PC-9 (cell line): ENCODE measurements at regions not wholly inside any gene's neighbourhood (a gene's known extent, or its start where the extent isn't known, plus 50 kb on each side); places are given as distances from the start of the nearest gene placed in this dataset.

Source experiments
- BruUV-seq: library from RNA; stranded (reverse); fragments of 400-500 nt; replicated peaks from 2 replicates; lab custom pipeline; 2021; lab: Mats Ljungman, UMichigan
- CTCF ChIA-PET: fragments of 300-600 bp; sonication (Branson Sonifier 250); formaldehyde crosslinking; loops from one replicate; lab custom pipeline; 2022; ENCODE audit warnings: antibody characterized with exemption; lab: Charles Lee
- POLR2A ChIA-PET: fragments of 300-600 bp; sonication (Branson Sonifier 250); formaldehyde crosslinking; loops from one replicate; lab custom pipeline; 2022; ENCODE audit warnings: antibody characterized with exemption; ENCODE audit not compliant: unreplicated experiment; lab: Charles Lee
- DNase-seq, 2 experiments: peaks; one replicate each; pipeline versions ENCODE4 v3.0.0 to v3.0.0-alpha.2; 2015 to 2022; ENCODE audit warnings: mixed read lengths in 1 of 2
- H2AFZ ChIP-seq: fragments of 200-600 bp; sonication (generic); 2 replicates; pipeline ENCODE4 v1.8.1; 2017; ENCODE audit warnings: antibody characterized with exemption
- H3F3A ChIP-seq: fragments of 200-600 bp; sonication (generic); 2 replicates; pipeline ENCODE4 v1.8.1; 2017; ENCODE audit warnings: antibody characterized with exemption, mild to moderate bottlenecking, low read depth; ENCODE audit not compliant: insufficient read depth
- H3K27ac ChIP-seq: fragments of 200-600 bp; sonication (generic); 2 replicates; pipeline ENCODE4 v1.6.1; 2016; ENCODE audit warnings: mixed run types
- H3K27me3 ChIP-seq: fragments of 200-600 bp; sonication (generic); 2 replicates; pipeline ENCODE4 v1.6.1; 2016; ENCODE audit warnings: low read depth, mixed run types; ENCODE audit not compliant: insufficient read depth
- H3K36me3 ChIP-seq: fragments of 200-600 bp; sonication (generic); 2 replicates; pipeline ENCODE4 v1.6.1; 2016; ENCODE audit warnings: low read depth, mixed run types
- H3K4me1 ChIP-seq: fragments of 200-600 bp; sonication (generic); replicated peaks from 2 replicates; pipeline ENCODE4 v1.6.1; 2016; ENCODE audit warnings: mixed run types; ENCODE audit not compliant: insufficient read depth
- H3K4me2 ChIP-seq: fragments of 200-600 bp; sonication (generic); 2 replicates; pipeline ENCODE4 v1.6.1; 2017; ENCODE audit warnings: mixed run types
- H3K4me3 ChIP-seq: fragments of 200-600 bp; sonication (generic); 2 replicates; pipeline ENCODE4 v1.6.1; 2016; ENCODE audit warnings: mixed run types
- H3K79me2 ChIP-seq: fragments of 200-600 bp; sonication (generic); 2 replicates; pipeline ENCODE4 v1.6.1; 2017; ENCODE audit warnings: low read depth, mixed run types
- H3K9me2 ChIP-seq: fragments of 200-600 bp; sonication (generic); 2 replicates; pipeline ENCODE4 v1.8.1; 2017; ENCODE audit warnings: mild to moderate bottlenecking; ENCODE audit not compliant: insufficient read depth
- H3K9me3 ChIP-seq: fragments of 200-600 bp; sonication (generic); 2 replicates; pipeline ENCODE4 v1.8.1; 2016; ENCODE audit warnings: low read depth; ENCODE audit not compliant: insufficient read depth
- H4K20me1 ChIP-seq: fragments of 200-600 bp; sonication (generic); 2 replicates; pipeline ENCODE4 v1.8.1; 2017; ENCODE audit not compliant: insufficient read depth
- EZH2 ChIP-seq: fragments of 200-600 bp; sonication (generic); IDR thresholded peaks from 2 replicates; pipeline ENCODE4 v1.8.0; 2017; ENCODE audit warnings: antibody characterized with exemption, low read depth
- intact Hi-C: fragments of 100-400 bp; cut with micrococcal nuclease; formaldehyde crosslinking; loops from one replicate; pipeline ENCODE4 v1.10.0; 2022; ENCODE audit not compliant: unreplicated experiment
- TF ChIP-seq, protein P1 (sequence below): fragments of 200-600 bp; sonication (generic); conservative IDR thresholded peaks from 2 replicates; pipeline ENCODE4 v1.6.1; 2017; ENCODE audit warnings: mixed run types, antibody characterized with exemption, mild to moderate bottlenecking, moderate library complexity

- BruUV-seq, result no TSS peak
- intact Hi-C loops, result loop anchor here (5.0 kb wide), 1 partner anchor 58 kb away; no protein-coding TSS in a partner anchor
These were observed 98.9 kb upstream of the CYP1B1 start for GRCh38 chr2:38174646-38175423.

GRCh38 chr2:38174131-38174530, 98.2 kb upstream of the CYP1B1 start:
- Histone ChIP-seq H3K4me1 (peaks cover 50% of the 10 kb centered on the region), H3K4me2 (peak overlapping the region; percentile 23; the same call in 1 of the 2 replicates), H3K36me3 (0 out of 2 replicates have a peak, but pooled peaks cover 6% of the 10 kb centered on the region), H3F3A (peaks cover 39% of the 10 kb centered on the region), H4K20me1 (no peaks in the 10 kb centered on the region), H3K27me3 (no peaks in the 10 kb centered on the region), H3K9me3 (peaks cover 14% of the 10 kb centered on the region; the same call in 1 of the 2 replicates), H2AFZ (no peak overlapping the region), H3K79me2 (no peaks in the 10 kb centered on the region), H3K4me3 (no peak overlapping the region), H3K27ac (peak overlapping the region; percentile 76), H3K9me2 (no peaks in the 10 kb centered on the region)
- ChIA-PET CTCF (no interaction called here), POLR2A (interaction anchor here (0.7 kb wide), 1 partner anchor 63 kb away, joined by 3 read pairs; no protein-coding TSS in a partner anchor)
- BruUV-seq, result no TSS peak
- intact Hi-C loops, result no loop called here
- no peak for DNase-seq
- TF ChIP-seq EZH2, result no peak
- TF ChIP-seq, protein P1, sequence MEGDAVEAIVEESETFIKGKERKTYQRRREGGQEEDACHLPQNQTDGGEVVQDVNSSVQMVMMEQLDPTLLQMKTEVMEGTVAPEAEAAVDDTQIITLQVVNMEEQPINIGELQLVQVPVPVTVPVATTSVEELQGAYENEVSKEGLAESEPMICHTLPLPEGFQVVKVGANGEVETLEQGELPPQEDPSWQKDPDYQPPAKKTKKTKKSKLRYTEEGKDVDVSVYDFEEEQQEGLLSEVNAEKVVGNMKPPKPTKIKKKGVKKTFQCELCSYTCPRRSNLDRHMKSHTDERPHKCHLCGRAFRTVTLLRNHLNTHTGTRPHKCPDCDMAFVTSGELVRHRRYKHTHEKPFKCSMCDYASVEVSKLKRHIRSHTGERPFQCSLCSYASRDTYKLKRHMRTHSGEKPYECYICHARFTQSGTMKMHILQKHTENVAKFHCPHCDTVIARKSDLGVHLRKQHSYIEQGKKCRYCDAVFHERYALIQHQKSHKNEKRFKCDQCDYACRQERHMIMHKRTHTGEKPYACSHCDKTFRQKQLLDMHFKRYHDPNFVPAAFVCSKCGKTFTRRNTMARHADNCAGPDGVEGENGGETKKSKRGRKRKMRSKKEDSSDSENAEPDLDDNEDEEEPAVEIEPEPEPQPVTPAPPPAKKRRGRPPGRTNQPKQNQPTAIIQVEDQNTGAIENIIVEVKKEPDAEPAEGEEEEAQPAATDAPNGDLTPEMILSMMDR, result no peak

More at GRCh38 chr2:38174646-38175423, 98.9 kb upstream of the CYP1B1 start:
- Histone ChIP-seq H3K4me3 (no peak overlapping the region), H3K4me1 (peaks cover 47% of the 10 kb centered on the region), H3K4me2 (peak overlapping the region; percentile 30), H3K36me3 (0 out of 2 replicates have a peak, but pooled peaks cover 6% of the 10 kb centered on the region), H3K79me2 (no peaks in the 10 kb centered on the region), H3K9me2 (no peaks in the 10 kb centered on the region), H4K20me1 (no peaks in the 10 kb centered on the region), H2AFZ (no peak overlapping the region), H3F3A (peaks cover 40% of the 10 kb centered on the region), H3K27ac (peak overlapping the region; percentile 76), H3K9me3 (peaks cover 11% of the 10 kb centered on the region; the same call in 1 of the 2 replicates), H3K27me3 (no peaks in the 10 kb centered on the region)
- no peak for TF ChIP-seq EZH2
- TF ChIP-seq, protein P1, result no peak
- POLR2A ChIA-PET, result interaction anchor here (0.7 kb wide), 1 partner anchor 62 kb away, joined by 3 read pairs; no protein-coding TSS in a partner anchor
- peak in 1 of 2 experiments; percentile 96 for DNase-seq
- CTCF ChIA-PET, result no interaction called here

- DNase-seq, result no peak
- ChIA-PET CTCF (no interaction called here), POLR2A (interaction anchor here (0.7 kb wide), 1 partner anchor 63 kb away, joined by 3 read pairs; no protein-coding TSS in a partner anchor)
- Histone ChIP-seq H3K4me2 (0 out of 2 replicates have a peak overlapping the region, but pooled peaks have one; percentile 23), H3K27ac (peak overlapping the region; percentile 76), H3K9me3 (peaks cover 14% of the 10 kb centered on the region; the same call in 1 of the 2 replicates), H3K27me3 (no peaks in the 10 kb centered on the region), H4K20me1 (no peaks in the 10 kb centered on the region), H3K9me2 (no peaks in the 10 kb centered on the region), H3K4me3 (no peak overlapping the region), H3K79me2 (no peaks in the 10 kb centered on the region), H3K4me1 (peaks cover 50% of the 10 kb centered on the region), H2AFZ (no peak overlapping the region), H3F3A (peaks cover 34% of the 10 kb centered on the region), H3K36me3 (0 out of 2 replicates have a peak, but pooled peaks cover 6% of the 10 kb centered on the region)
- BruUV-seq, result no TSS peak
- TF ChIP-seq, protein P1, result no peak
- no peak for TF ChIP-seq EZH2
- intact Hi-C loops, result no loop called here
These were observed 97.7 kb upstream of the CYP1B1 start for GRCh38 chr2:38173683-38174082.
